Midbrain (tissue), 1 donor: ENCODE measurements at regions not wholly inside any gene's neighbourhood (a gene's known extent, or its start where the extent isn't known, plus 50 kb on each side); places are given as distances from the start of the nearest gene placed in this dataset.
A peak's percentile ranks its signal among the peaks of the same experiment; 100 is the strongest.

Experiments used
- DNase-seq: peaks from one replicate; lab custom pipeline; 2025; lab: John Stamatoyannopoulos, UW

GRCh38 chr12:82174383-82174782 lies 183.8 kb downstream of the CCDC59 start:
- no peak for DNase-seq

- no peak for DNase-seq
Observed at GRCh38 chr12:82149045-82149444, 209.1 kb downstream of the CCDC59 start.

DNA sequence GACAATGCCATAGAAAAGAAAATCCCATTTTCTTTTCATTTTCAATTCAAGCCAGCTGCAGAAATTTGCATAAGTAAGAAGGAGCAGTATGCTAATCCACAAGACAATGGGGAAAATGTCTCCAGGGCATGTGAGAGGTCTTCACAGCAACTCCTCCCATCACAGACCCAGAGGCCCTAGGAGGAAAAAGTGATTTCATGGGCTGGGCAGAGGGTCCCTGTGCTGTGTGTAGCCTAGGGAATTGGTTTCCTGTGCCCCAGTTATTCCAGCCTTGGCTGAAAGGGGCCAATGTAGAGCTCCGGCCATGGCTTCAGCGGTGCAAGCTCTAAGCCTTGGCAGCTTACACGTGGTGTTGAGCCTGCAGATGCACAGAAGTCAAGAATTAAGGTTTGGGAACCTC lies 211.4 kb downstream of the CCDC59 start:
- no peak for DNase-seq

DNA sequence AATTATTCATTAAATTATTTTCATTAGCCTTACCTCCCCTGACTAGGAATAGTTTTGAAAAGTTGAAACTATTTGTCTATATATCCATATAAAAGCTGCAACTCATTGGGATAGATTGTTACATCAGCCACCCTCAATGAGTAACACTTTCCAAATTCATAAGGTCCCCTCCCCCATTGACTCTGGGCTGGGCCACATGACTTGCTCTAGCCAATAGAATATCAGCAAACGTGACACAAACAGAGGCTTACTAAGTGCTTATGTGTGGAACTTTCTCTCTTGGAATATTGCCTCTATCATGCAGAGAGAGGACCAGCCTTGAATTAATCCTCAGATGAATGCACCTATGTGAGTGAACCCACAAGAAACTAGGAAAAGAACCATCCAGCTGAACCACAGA lies 213.7 kb downstream of the CCDC59 start:
- DNase-seq, result no peak

DNA sequence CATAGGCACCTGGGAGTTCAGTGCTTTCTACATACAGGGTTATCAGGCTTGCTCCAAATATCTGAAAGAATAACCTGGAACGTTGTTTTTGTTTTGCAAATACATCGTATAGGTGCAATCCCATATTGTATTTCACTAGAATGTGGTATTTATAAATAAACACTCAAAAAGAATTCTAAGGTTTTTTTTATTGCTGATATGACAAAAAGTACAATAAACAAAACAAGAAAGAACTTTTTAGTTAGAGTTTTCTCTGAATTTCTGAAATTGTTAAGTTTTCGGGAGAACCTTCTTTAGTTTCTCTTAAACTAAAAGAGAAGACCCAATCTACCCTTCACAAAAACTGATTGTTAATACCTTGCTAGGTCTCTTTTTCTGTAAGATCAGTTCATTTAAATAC lies 225.8 kb downstream of the CCDC59 start:
- DNase-seq, result no peak

DNA sequence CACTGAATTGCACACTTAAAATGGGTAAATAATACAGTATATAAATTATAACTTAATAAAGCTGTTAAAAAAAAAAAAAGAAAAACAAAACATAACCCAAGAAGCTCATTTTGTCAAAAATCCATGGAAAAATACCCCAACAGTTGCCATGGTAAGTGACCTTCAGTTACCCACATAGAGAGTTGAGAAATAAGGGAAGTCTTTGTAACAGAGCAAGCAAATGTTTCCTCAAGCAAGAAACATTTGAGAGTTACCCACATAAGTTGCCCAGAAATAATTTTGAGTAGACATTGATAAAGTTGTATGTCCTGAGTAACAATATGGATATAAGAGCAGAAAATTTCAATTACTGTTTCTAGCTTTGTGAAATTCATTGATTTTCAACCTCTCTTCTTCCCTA lies 227.4 kb downstream of the CCDC59 start:
- DNase-seq, result peak; percentile 2

DNA sequence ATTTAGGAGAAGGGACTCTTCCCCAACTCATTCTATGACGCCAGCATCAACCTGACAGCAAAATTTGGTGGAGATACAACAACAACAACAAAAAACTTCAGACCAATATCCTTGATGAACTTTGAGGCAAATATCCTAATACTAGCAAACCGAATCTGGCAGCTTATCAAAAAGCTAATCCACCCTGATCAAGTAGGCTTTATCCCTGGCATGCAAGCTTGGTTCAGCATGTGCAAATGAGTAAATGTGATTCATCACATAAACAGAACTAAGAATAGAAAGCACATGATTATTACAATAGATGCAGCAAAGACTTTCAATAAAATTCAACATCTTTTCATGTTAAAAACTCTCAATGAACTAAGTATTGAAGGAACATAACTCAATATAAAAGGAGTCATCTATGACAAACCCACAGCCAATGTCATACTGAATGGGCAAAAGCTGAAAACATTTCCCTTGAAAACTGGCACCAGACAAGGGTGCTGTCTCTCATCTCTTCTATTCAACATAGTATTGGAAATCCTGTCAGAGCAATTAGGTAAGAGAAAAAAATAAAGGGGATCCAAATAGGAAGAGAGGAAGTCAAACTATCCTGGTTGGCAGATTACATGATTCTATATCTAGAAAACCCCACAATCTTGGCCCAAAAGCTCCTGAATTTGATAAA lies 233.3 kb downstream of the CCDC59 start:
- DNase-seq, result no peak

GRCh38 chr12:82121545-82121944 lies 236.6 kb downstream of the CCDC59 start:
- DNase-seq, result no peak

- DNase-seq, result no peak
Observed at GRCh38 chr12:82120901-82121300, 237.3 kb downstream of the CCDC59 start.

DNA sequence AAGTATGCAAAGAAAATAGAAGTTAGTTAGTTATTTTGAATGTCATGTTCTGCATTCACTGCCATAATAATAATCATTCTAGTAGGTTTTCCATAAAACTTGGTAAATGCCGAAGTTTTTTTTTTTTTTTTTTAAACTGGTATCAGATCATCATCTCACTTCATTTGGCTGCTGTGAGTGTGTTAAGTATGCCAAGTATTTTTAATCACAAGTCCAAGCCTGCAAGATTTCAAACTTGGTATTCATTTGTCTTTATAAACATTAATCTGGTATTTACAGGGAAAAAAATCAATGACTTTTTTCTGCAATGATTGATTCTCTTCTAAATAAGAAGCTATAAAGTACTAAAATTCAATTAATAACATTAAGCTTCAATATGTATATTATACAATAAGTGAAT lies 248.9 kb downstream of the CCDC59 start:
- no peak for DNase-seq

GRCh38 chr12:82108615-82109014 lies 249.6 kb downstream of the CCDC59 start:
- no peak for DNase-seq

DNA sequence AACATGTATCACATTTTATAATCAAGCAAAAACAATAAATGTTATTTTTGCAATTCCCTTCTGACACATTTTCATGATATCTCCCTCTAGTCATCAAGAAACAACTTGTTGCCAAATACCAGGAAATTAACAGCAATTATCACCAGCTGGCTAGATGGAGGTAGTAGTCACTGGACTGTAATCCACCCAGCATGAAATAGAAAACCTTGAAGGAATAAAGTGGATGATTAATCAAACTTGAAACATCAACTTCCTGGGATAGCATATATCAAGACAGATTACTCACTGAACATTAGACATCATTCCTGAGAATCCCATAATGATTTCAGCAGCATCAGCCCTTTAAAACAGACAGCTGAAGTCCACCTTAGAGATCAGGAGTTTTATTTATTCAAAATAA lies 259.0 kb downstream of the CCDC59 start:
- DNase-seq, result no peak

DNA sequence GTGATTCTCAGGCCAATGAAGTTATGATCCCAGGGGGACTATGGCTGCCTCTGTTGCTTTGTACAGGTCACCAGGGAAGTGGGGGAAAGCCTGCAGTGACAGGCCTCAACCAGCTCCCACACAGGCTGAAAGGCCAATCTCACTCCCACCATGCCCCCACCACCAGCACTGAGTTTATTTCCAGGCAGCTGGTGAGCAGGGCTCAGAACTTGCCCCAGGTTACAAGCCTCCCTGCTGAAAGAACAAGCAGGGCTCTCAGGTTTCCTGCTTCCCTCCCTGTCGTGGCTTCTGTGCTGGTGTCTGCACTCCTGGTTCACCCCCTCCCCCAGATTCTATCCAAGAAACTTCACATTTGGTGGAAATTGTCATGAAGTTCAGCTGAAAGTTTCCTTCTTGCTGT lies 260.3 kb downstream of the CCDC59 start:
- no peak for DNase-seq

- DNase-seq, result no peak
Observed at GRCh38 chr12:82097438-82097837, 260.7 kb downstream of the CCDC59 start.

GRCh38 chr12:82090165-82090564 lies 268.0 kb downstream of the CCDC59 start:
- DNase-seq, result no peak

GRCh38 chr12:82089369-82090121 lies 268.6 kb downstream of the CCDC59 start:
- no peak for DNase-seq

DNA sequence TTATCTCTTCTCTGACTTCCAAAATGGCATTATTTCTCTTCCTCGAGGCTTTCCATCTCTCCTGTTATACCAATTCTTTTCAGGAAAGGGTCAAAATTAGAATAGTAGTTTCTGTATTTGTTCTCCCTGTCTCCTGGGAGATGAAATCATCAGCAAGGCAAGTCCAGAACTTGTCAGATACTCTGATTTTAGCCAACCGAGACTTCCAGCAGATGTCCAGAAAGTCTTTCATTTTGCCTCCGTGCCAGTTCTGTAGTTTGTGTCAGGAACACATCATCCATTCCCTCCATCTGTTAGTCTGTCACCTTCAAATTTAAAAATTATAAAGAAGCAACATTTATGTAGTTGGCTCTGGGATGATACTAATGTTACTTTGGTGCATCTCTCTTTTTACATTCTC lies 275.7 kb downstream of the CCDC59 start:
- DNase-seq, result no peak

- no peak for DNase-seq
Observed at GRCh38 chr12:82069931-82070514, 288.2 kb downstream of the CCDC59 start.

GRCh38 chr12:82058197-82058596 lies 299.0 kb upstream of the PPFIA2 start:
- no peak for DNase-seq

DNA sequence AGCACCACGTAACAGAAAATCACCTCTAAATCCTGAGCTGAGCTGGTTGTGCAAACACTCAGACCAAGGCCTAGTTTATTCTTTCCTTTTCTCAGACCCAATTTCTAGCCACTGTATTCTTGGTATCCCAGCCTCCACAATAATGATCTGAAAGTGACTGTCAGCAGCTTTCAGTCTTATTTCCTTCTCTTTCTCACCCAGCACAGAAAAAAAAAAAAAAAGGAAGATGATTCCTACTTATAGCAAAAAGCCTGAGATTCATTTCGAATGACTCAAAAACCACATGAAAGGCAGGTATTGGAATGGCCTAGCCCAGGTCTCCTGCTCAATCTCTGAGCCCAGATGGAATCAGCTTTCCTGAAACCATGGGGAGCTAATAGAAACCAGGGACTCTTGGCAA lies 298.6 kb upstream of the PPFIA2 start:
- peak; percentile 24 for DNase-seq

- no peak for DNase-seq
Observed at GRCh38 chr12:82055391-82055790, 296.2 kb upstream of the PPFIA2 start.

DNA sequence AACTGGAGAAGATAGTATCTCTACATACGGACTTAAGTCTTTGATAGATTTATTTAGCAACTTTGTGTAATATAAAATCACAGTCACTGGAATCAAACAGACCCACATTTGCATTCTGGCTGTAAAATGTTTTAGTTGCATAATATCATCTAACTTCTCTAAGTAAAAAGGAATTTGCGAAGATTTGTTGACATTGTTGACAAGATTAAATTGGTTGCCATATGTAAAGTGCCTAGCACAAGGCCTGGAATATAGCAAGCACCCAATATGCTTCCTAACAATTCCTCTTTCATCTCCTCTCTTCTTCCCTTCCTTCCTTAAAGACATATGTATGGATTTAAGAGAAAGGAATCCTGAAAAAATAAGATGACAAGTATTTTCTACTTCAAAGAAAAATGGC lies 295.4 kb upstream of the PPFIA2 start:
- DNase-seq, result no peak

GRCh38 chr12:82047446-82047845 lies 288.3 kb upstream of the PPFIA2 start:
- no peak for DNase-seq
